HEK293T (cell line): ENCODE measurements at regions not wholly inside any gene's neighbourhood (a gene's known extent, or its start where the extent isn't known, plus 50 kb on each side); places are given as distances from the start of the nearest gene placed in this dataset.

Experiments
- ARNT ChIP-seq: fragments of 450-650 bp; IDR thresholded peaks from 2 replicates; pipeline ENCODE4 v1.6.1; 2017; ENCODE audit warnings: mild to moderate bottlenecking
- BHLHE40 ChIP-seq: fragments of 450-650 bp; IDR thresholded peaks from 2 replicates; pipeline ENCODE4 v1.6.1; 2016; ENCODE audit warnings: mild to moderate bottlenecking, moderate library complexity, borderline replicate concordance
- CTBP1 ChIP-seq: fragments of 450-650 bp; IDR thresholded peaks from 2 replicates; pipeline ENCODE4 v1.6.1; 2016; ENCODE audit warnings: borderline replicate concordance
- ELF4 ChIP-seq: fragments of 450-650 bp; IDR thresholded peaks from 2 replicates; pipeline ENCODE4 v1.6.1; 2017; ENCODE audit warnings: antibody characterized with exemption
- FOXA1 ChIP-seq: fragments of 450-650 bp; IDR thresholded peaks from 2 replicates; pipeline ENCODE4 v1.6.1; 2016; ENCODE audit warnings: mild to moderate bottlenecking
- FOXK2 ChIP-seq: fragments of 450-650 bp; IDR thresholded peaks from 2 replicates; pipeline ENCODE4 v1.6.1; 2016; ENCODE audit warnings: mild to moderate bottlenecking
- FOXM1 ChIP-seq: fragments of 450-650 bp; IDR thresholded peaks from 2 replicates; pipeline ENCODE4 v1.6.1; 2017; ENCODE audit warnings: mild to moderate bottlenecking, borderline replicate concordance
- HDGF ChIP-seq: fragments of 450-650 bp; IDR thresholded peaks from 2 replicates; pipeline ENCODE4 v1.6.1; 2017; ENCODE audit warnings: antibody characterized with exemption, borderline replicate concordance
- L3MBTL2 ChIP-seq: fragments of 450-650 bp; conservative IDR thresholded peaks from 2 replicates; pipeline ENCODE4 v1.6.1; 2016; ENCODE audit warnings: mild to moderate bottlenecking
- NFRKB ChIP-seq: fragments of 450-650 bp; IDR thresholded peaks from 2 replicates; pipeline ENCODE4 v1.6.1; 2016; ENCODE audit warnings: mild to moderate bottlenecking, moderate library complexity
- SP1 ChIP-seq: fragments of 450-650 bp; IDR thresholded peaks from 2 replicates; pipeline ENCODE4 v1.6.1; 2017
- SUZ12 ChIP-seq: fragments of 450-650 bp; IDR thresholded peaks from 2 replicates; pipeline ENCODE4 v1.6.1; 2016; ENCODE audit warnings: mild to moderate bottlenecking
- ZNF384 ChIP-seq: fragments of 450-650 bp; IDR thresholded peaks from 2 replicates; pipeline ENCODE4 v1.6.1; 2016

DNA sequence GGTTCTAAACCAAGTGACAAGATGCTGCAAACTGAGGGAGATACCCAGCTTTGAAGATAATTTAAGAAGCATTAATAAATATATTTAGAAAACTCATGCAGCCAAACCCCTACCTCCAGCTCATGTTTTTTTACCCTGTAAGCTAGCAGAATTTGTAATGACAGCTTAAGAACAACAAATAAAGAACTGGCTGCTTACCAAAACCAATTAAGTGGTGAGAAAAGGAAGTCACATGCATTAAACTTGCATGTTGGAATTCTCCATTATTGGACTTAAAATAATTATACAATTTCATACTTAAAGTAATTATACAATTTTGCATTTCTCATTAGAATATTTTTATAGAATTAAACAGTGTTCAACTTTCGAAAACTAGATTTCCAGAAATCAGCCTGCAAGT is 75.6 kb upstream of the CNIH3 start:
- TF ChIP-seq FOXK2 (no peak), FOXM1 (no peak), L3MBTL2 (no peak), SUZ12 (no peak), FOXA1 (no peak), SP1 (no peak), NFRKB (no peak), HDGF (no peak), ARNT (no peak), CTBP1 (no peak), BHLHE40 (no peak), ZNF384 (no peak), ELF4 (no peak)
